ENCODE measurements at regions not wholly inside any gene's neighbourhood (a gene's known extent, or its start where the extent isn't known, plus 50 kb on each side); places are given as distances from the start of the nearest gene placed in this dataset.

- TF ChIP-seq CTCF (IDR thresholded peaks at IDR 0.05): no peak
- no peak for TF ChIP-seq POLR2AphosphoS5 (IDR thresholded peaks at IDR 0.05; ENCODE audit: low read depth, low read length)
These were observed 183.0 kb downstream of the CYYR1 start for GRCh38 chr21:26389971-26390641.

Data from Panc1 (cell line).